ENCODE measurements at regions not wholly inside any gene's neighbourhood (a gene's known extent, or its start where the extent isn't known, plus 50 kb on each side); places are given as distances from the start of the nearest gene placed in this dataset.

DNA sequence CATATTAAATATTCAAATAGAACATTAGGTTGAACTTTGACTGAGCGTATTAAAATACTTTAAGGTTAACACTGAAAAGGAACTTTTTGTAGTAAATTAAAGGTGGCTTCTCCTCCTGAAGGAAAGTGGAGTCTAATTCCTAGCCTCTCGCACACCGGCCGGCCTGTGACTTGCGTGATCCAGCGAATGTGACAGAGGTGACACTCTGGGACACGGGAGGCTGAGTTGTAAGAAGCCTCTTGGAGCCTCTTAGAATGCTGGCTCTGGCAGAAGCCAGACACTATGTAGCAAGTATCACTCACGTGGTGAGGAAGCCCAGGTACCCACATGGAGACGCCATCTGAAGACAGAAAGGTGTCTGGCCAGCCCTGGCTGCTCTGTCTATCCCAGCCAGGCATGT is 64.9 kb upstream of the NSMCE3 start:
- H3K9me3 ChIP-seq (ENCODE audit: control insufficient read depth in 2 of 2, low read length in 2 of 2): no peaks in the 10 kb centered on the region
- no peak overlapping the region for H3K4me3 ChIP-seq (ENCODE audit: low read length in 2 of 2)
- H3K9ac ChIP-seq (ENCODE audit: low read length in 2 of 2): no peak overlapping the region
- no peaks in the 10 kb centered on the region for H3K36me3 ChIP-seq (ENCODE audit: control insufficient read depth in 2 of 2, insufficient read depth in 2 of 2, low read length in 2 of 2)
- no peak overlapping the region for H3K27ac ChIP-seq (ENCODE audit: low read length)
- peaks cover 4% of the 10 kb centered on the region for H3K4me1 ChIP-seq (ENCODE audit: control insufficient read depth, insufficient read depth, low read length)
- H3K27me3 ChIP-seq (ENCODE audit: control insufficient read depth in 1 of 2, insufficient read depth in 2 of 2, low read length in 2 of 2): no peaks in the 10 kb centered on the region

- H3K4me3 ChIP-seq (ENCODE audit: low read length in 2 of 2): no peak overlapping the region
- H3K27me3 ChIP-seq (ENCODE audit: control insufficient read depth in 1 of 2, insufficient read depth in 2 of 2, low read length in 2 of 2): no peaks in the 10 kb centered on the region
- H3K27ac ChIP-seq (ENCODE audit: low read length): no peak overlapping the region
- no peaks in the 10 kb centered on the region for H3K36me3 ChIP-seq (ENCODE audit: control insufficient read depth in 2 of 2, insufficient read depth in 2 of 2, low read length in 2 of 2)
- no peaks in the 10 kb centered on the region for H3K9me3 ChIP-seq (ENCODE audit: control insufficient read depth in 2 of 2, low read length in 2 of 2)
- no peak overlapping the region for H3K9ac ChIP-seq (ENCODE audit: low read length in 2 of 2)
- peaks cover 4% of the 10 kb centered on the region for H3K4me1 ChIP-seq (ENCODE audit: control insufficient read depth, insufficient read depth, low read length)
These were observed 63.6 kb upstream of the NSMCE3 start for GRCh38 chr15:29333261-29333660.

DNA sequence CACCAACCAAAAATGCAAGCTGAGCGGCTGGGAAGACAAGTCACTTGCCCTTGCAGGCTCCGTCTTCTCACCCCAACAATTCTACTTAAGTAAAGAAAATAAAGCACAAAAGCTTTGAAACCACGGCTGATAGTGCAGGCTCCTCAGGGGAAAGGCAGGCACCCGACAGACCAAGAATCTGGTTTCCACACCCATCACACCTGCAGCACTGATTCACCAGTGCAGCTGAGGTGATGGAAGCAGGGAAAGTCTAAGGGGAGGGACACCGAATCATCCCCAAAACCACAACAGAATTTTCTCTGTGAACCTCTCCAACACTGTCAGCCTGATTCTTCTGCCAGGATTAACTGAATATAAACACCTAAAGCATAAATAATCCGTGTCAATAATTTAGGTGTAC is 62.0 kb upstream of the NSMCE3 start:
- Histone ChIP-seq H3K27ac (ENCODE audit: low read length) (no peak overlapping the region), H3K27me3 (ENCODE audit: control insufficient read depth in 1 of 2, insufficient read depth in 2 of 2, low read length in 2 of 2) (no peaks in the 10 kb centered on the region), H3K36me3 (ENCODE audit: control insufficient read depth in 2 of 2, insufficient read depth in 2 of 2, low read length in 2 of 2) (no peaks in the 10 kb centered on the region), H3K9me3 (ENCODE audit: control insufficient read depth in 2 of 2, low read length in 2 of 2) (no peaks in the 10 kb centered on the region), H3K9ac (ENCODE audit: low read length in 2 of 2) (no peak overlapping the region), H3K4me3 (ENCODE audit: low read length in 2 of 2) (no peak overlapping the region), H3K4me1 (ENCODE audit: control insufficient read depth, insufficient read depth, low read length) (no peaks in the 10 kb centered on the region)

DNA sequence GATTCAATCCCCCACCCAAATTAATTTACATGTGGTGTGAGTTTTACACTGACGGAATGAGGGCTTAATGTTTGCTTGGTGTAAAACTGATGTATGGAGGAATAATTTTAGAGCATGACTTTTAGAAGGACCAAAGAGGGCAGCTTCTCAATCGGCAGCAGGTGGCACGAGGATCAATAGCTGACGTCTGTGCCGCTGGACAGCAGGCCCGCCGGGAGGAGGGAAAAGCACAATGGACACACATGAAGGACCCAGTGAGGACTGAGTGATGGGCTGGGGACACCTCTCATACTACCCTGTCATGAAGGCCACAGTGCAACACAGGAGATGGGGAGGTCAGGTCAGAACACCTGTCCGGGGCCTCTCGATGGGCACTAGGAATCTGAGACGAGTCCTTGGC is 61.4 kb upstream of the NSMCE3 start:
- Histone ChIP-seq H3K4me1 (ENCODE audit: control insufficient read depth, insufficient read depth, low read length) (no peaks in the 10 kb centered on the region), H3K36me3 (ENCODE audit: control insufficient read depth in 2 of 2, insufficient read depth in 2 of 2, low read length in 2 of 2) (no peaks in the 10 kb centered on the region), H3K9me3 (ENCODE audit: control insufficient read depth in 2 of 2, low read length in 2 of 2) (no peaks in the 10 kb centered on the region), H3K27ac (ENCODE audit: low read length) (no peak overlapping the region), H3K4me3 (ENCODE audit: low read length in 2 of 2) (no peak overlapping the region), H3K27me3 (ENCODE audit: control insufficient read depth in 1 of 2, insufficient read depth in 2 of 2, low read length in 2 of 2) (no peaks in the 10 kb centered on the region), H3K9ac (ENCODE audit: low read length in 2 of 2) (no peak overlapping the region)

- H3K4me1 ChIP-seq (ENCODE audit: control insufficient read depth, insufficient read depth, low read length): no peaks in the 10 kb centered on the region
- no peak overlapping the region for H3K27ac ChIP-seq (ENCODE audit: low read length)
- H3K9me3 ChIP-seq (ENCODE audit: control insufficient read depth in 2 of 2, low read length in 2 of 2): no peaks in the 10 kb centered on the region
- no peaks in the 10 kb centered on the region for H3K27me3 ChIP-seq (ENCODE audit: control insufficient read depth in 1 of 2, insufficient read depth in 2 of 2, low read length in 2 of 2)
- H3K36me3 ChIP-seq (ENCODE audit: control insufficient read depth in 2 of 2, insufficient read depth in 2 of 2, low read length in 2 of 2): no peaks in the 10 kb centered on the region
- H3K9ac ChIP-seq (ENCODE audit: low read length in 2 of 2): no peak overlapping the region
- H3K4me3 ChIP-seq (ENCODE audit: low read length in 2 of 2): no peak overlapping the region
These were observed 55.1 kb upstream of the NSMCE3 start for GRCh38 chr15:29324746-29325145.

GRCh38 chr15:29323557-29323956 is 53.9 kb upstream of the NSMCE3 start:
- Histone ChIP-seq H3K9me3 (ENCODE audit: control insufficient read depth in 2 of 2, low read length in 2 of 2) (no peaks in the 10 kb centered on the region), H3K9ac (ENCODE audit: low read length in 2 of 2) (no peak overlapping the region)

DNA sequence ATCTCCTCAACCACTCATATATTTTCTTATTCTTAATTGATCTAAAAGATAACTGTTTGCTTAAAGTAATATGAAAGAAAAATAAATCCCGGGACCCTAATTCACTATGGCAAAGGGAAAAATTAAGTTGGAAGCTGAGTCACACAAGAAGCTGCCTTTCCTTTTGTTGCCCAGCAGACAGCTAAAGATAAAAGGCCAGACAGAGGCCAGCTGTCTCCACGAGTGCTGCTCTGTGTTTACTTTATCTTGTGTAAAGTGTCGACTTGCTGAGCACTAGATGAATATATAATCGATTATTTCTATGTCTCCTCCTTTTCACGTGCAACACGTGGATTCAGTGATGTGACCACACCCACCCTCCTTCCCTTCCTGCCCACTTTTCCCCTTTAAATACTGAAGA is 52.8 kb upstream of the NSMCE3 start:
- Histone ChIP-seq H3K36me3 (ENCODE audit: control insufficient read depth in 2 of 2, insufficient read depth in 2 of 2, low read length in 2 of 2) (no peaks in the 10 kb centered on the region), H3K4me3 (ENCODE audit: low read length in 2 of 2) (no peak overlapping the region), H3K27me3 (ENCODE audit: control insufficient read depth in 1 of 2, insufficient read depth in 2 of 2, low read length in 2 of 2) (no peaks in the 10 kb centered on the region), H3K9ac (ENCODE audit: low read length in 2 of 2) (no peak overlapping the region), H3K27ac (ENCODE audit: low read length) (no peak overlapping the region), H3K4me1 (ENCODE audit: control insufficient read depth, insufficient read depth, low read length) (no peaks in the 10 kb centered on the region), H3K9me3 (ENCODE audit: control insufficient read depth in 2 of 2, low read length in 2 of 2) (no peaks in the 10 kb centered on the region)

More at GRCh38 chr15:29323557-29323956, 53.9 kb upstream of the NSMCE3 start:
- Histone ChIP-seq H3K4me1 (ENCODE audit: control insufficient read depth, insufficient read depth, low read length) (no peaks in the 10 kb centered on the region), H3K27ac (ENCODE audit: low read length) (no peak overlapping the region), H3K27me3 (ENCODE audit: control insufficient read depth in 1 of 2, insufficient read depth in 2 of 2, low read length in 2 of 2) (no peaks in the 10 kb centered on the region), H3K36me3 (ENCODE audit: control insufficient read depth in 2 of 2, insufficient read depth in 2 of 2, low read length in 2 of 2) (no peaks in the 10 kb centered on the region), H3K4me3 (ENCODE audit: low read length in 2 of 2) (no peak overlapping the region)

DNA sequence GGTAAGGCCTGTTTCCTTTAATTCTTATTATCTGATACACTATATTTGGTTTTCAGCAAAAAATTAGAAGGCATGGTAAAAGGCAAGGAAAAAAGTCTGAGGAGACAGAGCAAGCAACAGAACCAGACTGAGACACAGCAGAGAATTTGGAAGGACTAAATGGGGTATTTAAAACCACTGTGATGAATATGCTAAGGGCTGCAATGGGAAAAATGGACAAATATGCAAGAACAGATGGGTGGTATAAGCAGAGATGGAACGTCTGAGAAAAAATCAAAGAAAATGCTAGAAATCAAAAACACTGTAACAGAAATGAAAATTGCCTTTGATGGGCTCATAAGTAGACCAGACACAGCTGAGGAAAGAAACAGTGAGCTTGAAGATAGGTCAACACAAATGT is 50.8 kb upstream of the NSMCE3 start:
- Histone ChIP-seq H3K9ac (ENCODE audit: low read length in 2 of 2) (no peak overlapping the region), H3K4me3 (ENCODE audit: low read length in 2 of 2) (no peak overlapping the region), H3K4me1 (ENCODE audit: control insufficient read depth, insufficient read depth, low read length) (no peaks in the 10 kb centered on the region), H3K9me3 (ENCODE audit: control insufficient read depth in 2 of 2, low read length in 2 of 2) (no peaks in the 10 kb centered on the region), H3K27ac (ENCODE audit: low read length) (no peak overlapping the region), H3K36me3 (ENCODE audit: control insufficient read depth in 2 of 2, insufficient read depth in 2 of 2, low read length in 2 of 2) (no peaks in the 10 kb centered on the region), H3K27me3 (ENCODE audit: control insufficient read depth in 1 of 2, insufficient read depth in 2 of 2, low read length in 2 of 2) (no peaks in the 10 kb centered on the region)

- Histone ChIP-seq H3K27me3 (ENCODE audit: control insufficient read depth in 1 of 2, insufficient read depth in 2 of 2, low read length in 2 of 2) (no peaks in the 10 kb centered on the region), H3K9ac (ENCODE audit: low read length in 2 of 2) (no peak overlapping the region), H3K9me3 (ENCODE audit: control insufficient read depth in 2 of 2, low read length in 2 of 2) (no peaks in the 10 kb centered on the region), H3K27ac (ENCODE audit: low read length) (no peak overlapping the region), H3K4me3 (ENCODE audit: low read length in 2 of 2) (no peak overlapping the region), H3K36me3 (ENCODE audit: control insufficient read depth in 2 of 2, insufficient read depth in 2 of 2, low read length in 2 of 2) (no peaks in the 10 kb centered on the region), H3K4me1 (ENCODE audit: control insufficient read depth, insufficient read depth, low read length) (no peaks in the 10 kb centered on the region)
These were observed 50.2 kb upstream of the NSMCE3 start for GRCh38 chr15:29319823-29320222.
